Cardiac fibroblast (primary cell): ENCODE measurements at regions not wholly inside any gene's neighbourhood (a gene's known extent, or its start where the extent isn't known, plus 50 kb on each side); places are given as distances from the start of the nearest gene placed in this dataset.

ENCODE experiments used
- DNase-seq, 2 donors: peaks; one replicate each; pipeline versions ENCODE4 v3.0.0 to v3.0.0-alpha.2; 2010; ENCODE audit warnings: low read depth in 2 of 2
- H3K4me3 ChIP-seq, 2 donors: replicated peaks in 1 of 2; 1 replicate in 1 of 2; 2 replicates in 1 of 2; pipeline ENCODE4 v1.5.1; 2011; ENCODE audit warnings: low read depth in 2 of 2, low read length in 2 of 2, mild to moderate bottlenecking in 2 of 2, moderate library complexity in 1 of 2
- CTCF ChIP-seq: IDR thresholded peaks from one replicate; pipeline ENCODE4 v1.5.1; 2011; ENCODE audit warnings: low read depth, mild to moderate bottlenecking, low read length, inconsistent platforms

DNA sequence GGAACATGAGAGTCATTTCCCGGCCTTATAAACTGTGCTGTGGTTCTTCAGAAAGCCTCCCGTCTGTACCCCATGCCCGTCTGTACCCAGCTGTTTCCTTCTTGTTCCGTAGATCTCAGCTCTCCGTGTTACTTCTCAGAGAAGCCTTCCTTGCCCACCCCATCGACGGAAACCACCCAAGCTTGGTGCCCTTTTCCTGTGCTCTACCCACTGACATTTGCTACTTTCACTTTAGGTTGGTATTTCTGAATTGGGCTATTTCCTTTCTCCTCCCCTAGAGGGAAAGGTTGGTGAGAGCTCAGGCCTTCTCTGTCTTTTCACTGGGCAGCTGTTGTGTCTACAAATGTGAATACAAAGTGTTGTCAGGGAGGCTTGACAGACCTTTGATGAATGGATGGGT, 764.5 kb upstream of the ADAMTS16 start:
- no peak for DNase-seq
- H3K4me3 ChIP-seq = no peak overlapping the region
- TF ChIP-seq CTCF = no peak

DNA sequence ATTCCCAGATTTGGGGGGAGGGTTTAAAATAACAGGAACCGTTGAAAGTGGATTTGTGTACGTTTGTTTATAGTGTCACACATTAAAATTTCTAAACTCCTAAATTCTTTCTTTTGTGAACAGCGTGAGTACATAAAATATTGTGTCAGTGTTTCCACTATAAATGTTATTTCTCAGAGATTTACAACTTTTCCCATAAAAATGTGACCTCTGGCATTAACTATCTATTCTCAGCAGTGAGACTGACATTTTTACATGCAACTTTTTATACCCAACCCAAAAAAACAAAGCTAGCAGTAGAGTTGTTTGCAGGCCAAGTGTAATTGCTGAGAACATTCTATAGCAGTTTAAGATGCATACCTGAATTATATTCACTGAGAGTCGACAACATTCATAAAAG, 757.0 kb upstream of the ADAMTS16 start:
- no peak for DNase-seq
- H3K4me3 ChIP-seq = no peak overlapping the region
- TF ChIP-seq CTCF = no peak

GRCh38 chr5:4383518-4384198, 756.5 kb upstream of the ADAMTS16 start:
- DNase-seq = no peak
- H3K4me3 ChIP-seq = no peak overlapping the region
- TF ChIP-seq CTCF = no peak

GRCh38 chr5:4384649-4385048, 755.5 kb upstream of the ADAMTS16 start:
- no peak for TF ChIP-seq CTCF
- H3K4me3 ChIP-seq = no peak overlapping the region
- no peak for DNase-seq

DNA sequence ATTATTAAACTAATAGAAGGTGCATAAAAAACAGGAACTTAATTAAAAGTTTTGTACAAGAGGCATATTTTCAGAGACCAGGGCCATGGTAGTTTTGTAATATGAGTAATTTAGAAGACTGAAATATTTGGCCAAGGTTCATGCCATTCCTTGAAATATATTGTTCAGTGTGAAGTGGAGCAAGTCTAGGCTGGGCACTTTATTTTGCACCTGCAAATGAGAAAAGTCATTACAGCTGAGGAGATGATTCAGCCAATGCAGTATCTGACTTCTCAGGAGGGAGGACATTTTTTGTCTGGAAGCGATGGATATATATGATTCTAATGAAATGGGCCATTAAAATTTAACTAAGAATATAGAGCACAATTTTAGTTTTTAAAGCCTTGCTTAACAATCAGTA, 754.0 kb upstream of the ADAMTS16 start:
- no peak overlapping the region for H3K4me3 ChIP-seq
- TF ChIP-seq CTCF = no peak
- DNase-seq = no peak

GRCh38 chr5:4387290-4387689, 752.8 kb upstream of the ADAMTS16 start:
- DNase-seq = peak in 1 of 2 donors; percentile 3
- no peak for TF ChIP-seq CTCF
- no peak overlapping the region for H3K4me3 ChIP-seq

GRCh38 chr5:4395752-4396151, 744.4 kb upstream of the ADAMTS16 start:
- H3K4me3 ChIP-seq = no peak overlapping the region
- DNase-seq = no peak
- no peak for TF ChIP-seq CTCF
